ENCODE measurements at regions not wholly inside any gene's neighbourhood (a gene's known extent, or its start where the extent isn't known, plus 50 kb on each side); places are given as distances from the start of the nearest gene placed in this dataset.
"Not testable (repeated sequence)": the region's sequence is repeated elsewhere in the genome, so short reads cannot be mapped to it uniquely, and the experiment has no call there.

DNA sequence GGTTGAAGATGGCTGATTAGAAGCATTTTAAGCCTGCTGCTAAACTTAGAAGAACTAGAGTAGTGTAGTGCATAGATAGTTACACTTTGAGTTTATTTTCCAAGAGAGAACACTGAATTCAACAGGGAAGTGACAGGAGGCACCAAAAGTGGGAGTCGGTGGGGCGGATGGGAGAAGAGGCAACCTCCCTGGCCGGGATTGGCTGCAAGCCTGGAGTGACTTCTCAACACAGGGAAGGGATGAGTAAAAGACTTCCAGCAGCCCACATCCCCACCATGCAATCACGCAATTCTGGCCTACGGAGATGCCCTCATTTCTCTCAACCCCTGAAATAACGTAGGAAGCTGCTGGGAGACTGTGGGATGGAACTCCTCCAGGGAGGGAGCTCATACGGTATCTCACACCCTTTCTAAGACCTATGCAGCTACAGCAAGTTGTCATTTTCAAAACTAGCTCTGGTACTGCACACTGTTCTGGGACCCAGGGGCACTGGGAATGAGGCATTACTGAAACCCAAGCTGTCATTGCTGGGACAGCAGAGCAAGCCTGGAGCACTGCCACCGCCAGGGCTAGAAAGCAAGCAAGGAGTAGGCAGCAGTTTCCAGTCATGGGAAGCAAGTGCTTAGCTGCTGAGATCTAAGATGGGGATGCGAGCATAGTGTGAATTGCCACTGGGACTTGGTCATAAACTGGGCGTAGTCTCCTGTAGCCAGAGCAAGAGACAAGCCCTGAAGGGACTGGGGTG lies 331.6 kb upstream of the PTGER4 start:
- DNase-seq, result no peak

DNA sequence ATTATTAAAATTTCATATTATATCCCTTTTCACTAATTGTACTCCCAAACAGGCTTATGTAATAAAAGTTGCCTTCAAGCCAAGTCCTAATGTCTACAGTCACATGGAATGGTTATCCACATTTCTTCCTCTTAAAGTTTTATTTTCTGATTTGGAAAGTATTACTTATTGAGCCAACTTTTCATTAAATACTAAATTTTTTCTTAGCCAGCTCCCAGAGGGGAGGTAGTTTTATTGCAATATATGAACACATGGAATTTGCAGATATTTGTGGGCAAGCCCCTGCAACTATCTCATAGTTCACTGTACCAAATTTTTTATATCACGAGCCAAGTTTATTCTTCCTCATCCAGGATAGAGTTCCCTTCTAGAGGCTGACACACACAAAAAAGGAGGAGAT lies 332.8 kb upstream of the PTGER4 start:
- DNase-seq, result no peak

DNA sequence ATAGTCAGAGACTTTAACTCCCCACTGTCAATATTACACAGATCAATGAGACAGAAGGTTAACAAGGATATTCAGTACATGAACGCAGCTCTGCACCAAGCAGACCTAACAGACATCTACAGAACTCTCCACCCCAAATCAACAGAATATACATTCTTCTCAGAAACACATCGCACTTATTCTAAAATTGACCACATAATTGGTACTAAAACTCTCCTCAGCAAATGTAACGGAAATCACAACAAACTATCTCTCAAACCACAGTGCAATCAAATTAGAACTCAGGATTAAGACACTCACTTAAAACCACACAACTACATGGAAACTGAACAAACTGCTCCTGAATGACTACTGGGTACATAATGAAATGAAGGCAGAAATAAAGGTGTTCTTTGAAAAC lies 341.3 kb upstream of the PTGER4 start:
- not testable (repeated sequence) for DNase-seq

DNA sequence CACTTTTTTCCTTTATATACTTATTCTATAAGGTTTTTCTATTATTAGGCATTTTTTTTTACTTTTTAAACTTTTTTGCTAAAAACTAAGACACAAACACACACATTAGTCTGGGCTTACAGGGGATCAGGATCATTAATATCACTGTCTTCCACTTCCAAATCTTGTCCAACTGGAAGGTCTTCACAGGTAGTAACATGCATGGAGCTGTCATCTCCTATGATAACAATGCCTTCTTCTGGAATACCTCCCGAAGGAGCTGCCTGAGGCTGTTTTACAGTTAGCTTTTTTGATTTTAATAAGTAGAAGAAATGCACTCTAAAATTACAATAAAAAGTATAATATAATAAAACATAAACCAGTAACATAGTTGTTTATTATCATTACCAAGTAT lies 345.5 kb upstream of the PTGER4 start:
- no peak for DNase-seq

DNA sequence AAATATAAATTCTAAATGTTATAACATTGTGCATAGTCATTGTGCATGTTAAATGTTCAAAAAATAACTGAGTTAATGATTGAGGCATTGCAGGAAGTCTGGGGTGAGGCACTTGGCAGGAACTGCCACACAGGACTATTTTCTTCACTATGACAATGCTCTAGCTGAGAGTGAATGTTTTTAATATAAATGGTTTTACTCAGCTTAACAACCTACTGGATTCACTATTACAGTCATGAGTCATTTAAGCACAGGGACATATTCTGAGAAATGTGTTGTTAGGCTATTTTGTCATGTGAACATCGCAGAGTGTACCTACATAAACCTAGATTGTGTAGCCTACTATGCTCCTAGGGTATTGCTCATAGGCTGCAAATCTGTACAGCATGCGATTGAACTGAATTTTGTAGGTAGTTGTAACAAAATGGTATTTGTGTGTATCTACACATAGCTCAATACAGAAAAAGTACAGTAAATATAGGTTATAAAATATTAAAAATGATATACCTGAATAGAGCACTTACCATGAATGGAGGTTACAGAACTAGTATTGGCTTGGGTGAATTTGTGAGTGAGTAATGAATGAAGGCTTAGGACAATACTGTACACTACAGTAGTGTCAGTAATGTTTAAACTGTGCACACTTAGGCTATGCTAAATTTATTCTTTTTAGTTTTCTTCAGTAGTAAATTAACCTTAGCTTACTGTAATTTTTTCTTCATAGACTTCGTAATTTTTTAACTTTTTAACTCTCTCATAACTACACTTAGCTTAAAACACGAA lies 346.1 kb upstream of the PTGER4 start:
- no peak for DNase-seq

DNA sequence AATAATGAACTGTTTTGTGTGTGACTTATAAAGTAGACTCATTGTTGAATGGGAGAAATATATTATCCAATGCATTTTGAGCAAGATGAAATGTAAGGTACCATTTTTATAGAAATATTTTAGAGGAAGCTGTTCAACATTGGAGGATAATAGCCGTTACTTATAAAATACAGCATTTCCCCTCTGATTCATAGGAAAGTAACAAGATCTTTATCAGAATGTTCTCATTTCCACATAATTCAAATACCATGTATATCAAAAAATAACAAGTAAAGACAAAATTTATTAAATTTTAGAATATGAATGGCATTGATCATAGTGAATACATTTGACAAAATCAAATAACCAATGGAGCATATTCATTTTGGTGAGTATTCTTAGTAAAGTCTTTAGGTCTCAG lies 346.7 kb upstream of the PTGER4 start:
- no peak for DNase-seq

DNA sequence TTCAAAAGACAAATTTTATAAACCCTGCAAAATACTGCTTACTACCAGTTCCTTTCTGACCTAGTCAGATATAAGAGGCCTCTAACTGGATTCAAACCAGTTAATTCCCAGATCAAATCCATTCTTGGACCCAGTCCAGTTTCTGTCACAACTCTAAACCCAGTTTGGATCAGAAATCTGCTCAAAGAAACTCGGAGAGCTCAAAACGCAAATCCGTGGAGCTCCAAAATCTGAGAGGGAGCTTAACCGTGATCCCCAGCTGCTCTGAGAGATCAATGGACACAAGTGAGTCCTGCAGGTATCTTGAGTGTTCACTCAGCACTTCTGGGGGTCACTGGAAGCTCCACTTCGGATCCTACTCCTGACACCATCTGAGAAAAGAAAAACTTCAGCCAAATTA lies 348.1 kb upstream of the PTGER4 start:
- no peak for DNase-seq

DNA sequence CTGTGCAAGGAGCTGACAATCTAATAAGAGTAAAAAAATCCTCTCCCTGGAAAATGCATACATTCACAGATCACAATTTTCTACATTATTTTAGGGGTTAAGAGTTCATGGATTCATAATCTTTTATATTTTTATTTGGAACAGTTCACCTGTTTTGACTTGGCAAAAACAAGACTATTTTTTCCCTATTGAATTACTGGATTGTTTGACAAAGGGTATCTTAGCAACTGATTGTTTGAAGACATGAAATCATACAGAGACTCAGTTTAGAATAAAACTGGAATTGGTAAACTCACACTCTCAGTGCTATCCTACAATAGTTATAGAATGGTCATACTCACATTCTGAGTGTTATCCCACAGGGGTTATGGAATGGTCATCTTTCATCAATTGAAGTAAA lies 358.2 kb upstream of the PTGER4 start:
- DNase-seq, result no peak

DNA sequence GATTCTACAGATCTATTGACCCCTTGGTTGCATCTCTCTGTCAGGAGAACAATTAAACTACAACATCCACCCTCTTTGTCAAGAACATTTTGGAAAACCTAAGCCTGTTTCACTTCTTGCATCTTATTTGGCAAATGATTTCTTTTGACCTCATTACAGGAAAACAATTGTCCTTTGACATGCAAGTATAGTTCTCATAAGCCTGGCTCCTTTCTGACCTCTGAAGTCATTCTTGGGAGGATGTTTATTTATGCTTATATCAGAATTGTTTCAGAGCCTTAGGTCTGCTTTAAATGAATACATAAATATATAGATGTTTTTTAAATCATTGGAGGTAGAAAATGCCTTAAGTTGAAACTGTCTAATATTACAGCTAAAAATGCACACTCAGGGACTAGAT lies 361.3 kb upstream of the PTGER4 start:
- no peak for DNase-seq

DNA sequence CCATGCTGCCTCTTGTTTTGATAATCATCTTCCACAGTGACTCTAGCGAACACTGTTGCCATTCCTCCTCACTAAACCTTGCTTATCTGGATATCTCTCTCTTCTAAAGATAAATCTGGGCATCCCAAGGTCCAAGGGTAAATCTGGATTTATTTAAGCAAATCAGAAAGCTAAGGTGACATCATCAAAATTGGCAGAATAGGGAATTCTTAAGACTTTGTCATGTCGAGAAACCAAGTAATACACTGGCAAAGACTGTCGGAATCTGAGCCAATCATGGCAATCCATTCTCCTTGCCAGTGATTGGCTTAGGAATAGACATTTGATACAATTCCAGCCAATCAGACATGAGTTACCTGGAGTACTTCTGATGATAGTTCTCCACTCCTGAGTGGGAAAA lies 362.7 kb upstream of the PTGER4 start:
- no peak for DNase-seq

DNA sequence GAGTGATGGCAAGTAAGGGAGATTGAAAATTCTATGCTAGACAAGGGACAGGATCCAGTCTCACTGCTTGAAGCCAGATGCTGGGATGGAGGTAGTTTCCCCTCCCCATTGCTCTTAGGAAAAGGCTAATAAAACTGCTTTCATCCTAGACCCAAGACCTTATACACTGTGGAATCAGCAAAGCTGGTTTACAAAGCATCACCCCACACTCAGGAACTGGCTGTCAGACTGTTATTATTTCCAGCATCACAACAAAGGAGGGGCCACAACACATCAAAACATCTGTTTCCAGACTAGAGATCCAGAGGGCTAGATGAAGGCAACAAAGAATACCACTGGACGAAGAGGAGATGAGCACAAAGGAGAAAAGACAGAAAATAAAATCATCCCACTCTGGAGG lies 364.6 kb upstream of the PTGER4 start:
- DNase-seq, result no peak

DNA sequence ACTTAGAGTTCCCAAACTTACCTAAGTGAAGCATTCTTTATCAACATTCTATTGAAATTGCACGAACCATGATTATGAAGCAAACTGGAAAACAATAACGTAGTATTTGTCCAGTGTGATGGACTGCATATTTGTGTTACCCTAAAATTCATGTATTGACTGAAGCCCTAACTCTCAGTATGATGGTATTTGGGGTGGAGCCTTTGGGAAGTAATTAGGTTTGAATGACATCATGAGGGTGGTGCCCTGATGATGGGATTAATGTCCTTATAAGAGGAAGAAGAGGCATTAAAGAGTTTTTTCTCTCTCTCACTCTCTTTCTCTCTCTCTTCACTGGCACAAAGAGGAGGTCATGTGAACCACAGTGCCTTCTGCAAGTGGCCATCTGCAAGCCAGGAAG lies 365.4 kb upstream of the PTGER4 start:
- no peak for DNase-seq

DNA sequence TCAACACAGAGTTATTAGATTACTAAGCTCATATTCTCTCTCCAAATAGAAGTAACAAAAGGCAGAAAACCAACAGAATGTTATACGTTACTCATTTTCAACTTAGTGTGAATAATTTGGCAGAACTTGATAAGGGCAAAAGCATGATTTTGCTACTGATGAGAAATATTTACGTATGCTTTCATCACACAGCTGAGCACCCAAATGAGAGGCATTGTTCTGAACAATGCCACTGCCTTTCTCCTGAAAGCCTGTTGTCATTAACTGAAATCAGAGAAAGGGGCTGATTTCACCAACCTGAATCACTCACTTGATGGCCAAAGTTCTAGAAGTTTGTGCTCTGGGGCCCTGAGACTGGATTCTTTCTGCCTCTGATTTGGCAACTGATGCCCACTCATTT lies 367.5 kb upstream of the PTGER4 start:
- no peak for DNase-seq

DNA sequence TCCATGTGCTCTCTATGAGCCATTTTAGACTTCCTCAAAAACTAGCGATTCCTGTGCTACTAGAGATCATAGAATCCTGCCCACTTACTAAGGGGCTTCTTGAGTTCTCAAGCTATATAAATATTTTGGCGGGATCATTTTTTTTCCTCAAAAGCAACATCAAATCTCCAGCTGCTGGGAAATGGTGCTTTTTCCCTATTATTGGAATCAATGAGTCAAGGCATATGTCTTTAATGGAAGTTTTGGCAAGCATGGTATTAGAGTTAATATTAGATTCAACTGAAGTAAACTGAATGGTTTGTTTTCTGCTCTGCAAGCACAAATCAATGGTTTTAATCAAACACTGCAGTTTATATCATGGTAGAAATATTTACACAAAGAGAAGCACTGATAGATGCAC lies 369.9 kb upstream of the PTGER4 start:
- no peak for DNase-seq

DNA sequence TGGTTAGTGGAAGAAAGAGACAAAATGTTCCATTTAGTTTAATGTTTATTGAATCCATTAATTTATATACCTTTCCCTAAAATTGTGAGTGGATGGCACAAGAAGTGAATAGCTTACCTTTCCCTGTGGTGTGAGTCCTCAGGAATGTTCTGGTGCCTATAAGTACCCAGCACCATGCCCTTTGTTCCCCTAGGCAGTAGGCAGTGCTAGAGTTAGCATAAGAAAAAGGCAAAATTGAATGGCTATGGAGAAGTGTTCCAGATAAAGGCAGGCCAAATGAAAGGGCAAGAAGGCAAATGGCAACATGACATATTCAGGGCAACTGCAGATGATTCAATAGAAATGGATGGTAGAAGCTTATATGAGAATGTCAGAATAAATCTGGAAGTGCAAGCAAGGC lies 370.8 kb upstream of the PTGER4 start:
- no peak for DNase-seq

DNA sequence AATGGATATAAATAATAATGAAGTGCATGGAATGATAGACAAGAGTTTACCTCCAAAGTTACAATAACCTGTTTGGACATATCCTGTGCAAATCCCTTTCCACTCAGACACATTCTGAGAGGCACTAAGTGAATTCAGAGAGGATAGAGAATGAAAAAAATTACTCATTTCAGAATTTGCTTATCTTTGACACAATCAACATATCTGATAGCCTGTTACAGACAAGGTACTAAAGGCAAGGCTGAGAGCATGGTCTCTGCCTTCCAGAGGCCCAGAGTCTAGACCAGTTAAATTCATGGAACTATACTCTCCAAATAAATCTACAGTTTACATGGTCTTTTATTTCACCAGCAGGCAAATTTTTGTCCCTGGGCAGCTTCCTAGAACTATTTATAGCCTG lies 371.8 kb upstream of the PTGER4 start:
- no peak for DNase-seq

DNA sequence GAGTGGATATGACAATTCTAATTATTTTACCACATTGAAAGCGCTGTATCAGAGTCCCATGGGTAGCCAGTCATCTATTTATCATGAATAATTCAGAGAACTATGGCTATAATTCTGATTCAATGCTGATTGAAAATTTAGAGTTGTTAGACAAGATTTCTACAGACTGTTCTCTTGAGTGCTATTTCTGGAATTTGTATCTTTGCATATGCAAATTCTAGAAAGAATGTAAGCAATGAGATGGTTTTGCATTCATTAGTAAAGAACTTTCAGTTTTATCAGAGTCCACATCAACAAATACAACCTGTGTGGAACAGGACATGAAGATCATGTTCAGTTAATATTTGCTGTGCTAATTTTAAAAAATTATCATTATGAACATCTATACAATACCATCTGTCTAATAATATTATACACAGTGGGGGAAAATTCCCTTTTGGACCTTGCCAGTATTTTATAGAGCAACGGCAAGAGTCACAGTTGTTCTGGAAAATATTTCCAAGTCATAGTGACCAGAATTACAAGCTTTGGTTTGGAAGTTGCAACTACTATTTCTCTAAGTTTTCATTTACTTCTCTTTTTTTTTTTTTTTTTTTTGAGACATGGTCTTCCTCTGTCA lies 372.7 kb upstream of the PTGER4 start:
- DNase-seq, result no peak

DNA sequence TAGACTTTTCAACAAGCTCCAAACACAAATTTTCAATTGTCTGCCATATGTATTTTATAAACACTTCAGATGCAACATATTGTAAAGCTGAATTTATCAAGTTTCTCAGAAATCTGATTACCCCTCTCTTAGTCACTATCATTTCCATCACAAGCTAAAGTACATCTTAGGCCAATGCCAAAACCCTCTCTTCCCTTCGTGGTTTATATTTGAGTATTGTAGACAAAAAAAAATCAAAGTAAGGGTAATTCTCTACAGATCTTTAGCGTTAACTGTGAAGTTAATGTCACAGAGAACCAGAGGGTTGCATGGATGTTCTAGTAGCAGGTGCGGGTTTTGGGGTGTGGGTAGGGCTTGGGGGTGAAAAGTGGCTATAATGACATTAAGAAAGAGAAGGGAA lies 387.7 kb upstream of the PTGER4 start:
- no peak for DNase-seq

DNA sequence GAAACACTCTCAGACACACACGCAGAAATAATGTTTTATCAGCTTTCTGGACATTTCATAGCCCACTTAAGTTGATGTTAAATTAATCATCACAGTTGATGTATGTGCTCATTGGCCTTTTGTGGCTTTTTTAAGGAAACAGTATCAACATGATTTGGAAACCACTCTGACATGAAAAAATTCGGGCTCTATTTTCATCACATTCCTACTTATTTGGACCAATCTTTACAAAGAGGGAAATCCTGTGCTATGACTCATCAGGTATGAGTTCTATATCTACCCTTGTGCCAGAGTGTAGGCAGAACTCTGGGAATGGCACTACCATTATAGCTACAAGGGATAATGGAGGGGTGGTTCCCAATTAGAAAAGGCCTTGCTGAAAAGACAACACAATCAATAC lies 388.4 kb upstream of the PTGER4 start:
- DNase-seq, result no peak

DNA sequence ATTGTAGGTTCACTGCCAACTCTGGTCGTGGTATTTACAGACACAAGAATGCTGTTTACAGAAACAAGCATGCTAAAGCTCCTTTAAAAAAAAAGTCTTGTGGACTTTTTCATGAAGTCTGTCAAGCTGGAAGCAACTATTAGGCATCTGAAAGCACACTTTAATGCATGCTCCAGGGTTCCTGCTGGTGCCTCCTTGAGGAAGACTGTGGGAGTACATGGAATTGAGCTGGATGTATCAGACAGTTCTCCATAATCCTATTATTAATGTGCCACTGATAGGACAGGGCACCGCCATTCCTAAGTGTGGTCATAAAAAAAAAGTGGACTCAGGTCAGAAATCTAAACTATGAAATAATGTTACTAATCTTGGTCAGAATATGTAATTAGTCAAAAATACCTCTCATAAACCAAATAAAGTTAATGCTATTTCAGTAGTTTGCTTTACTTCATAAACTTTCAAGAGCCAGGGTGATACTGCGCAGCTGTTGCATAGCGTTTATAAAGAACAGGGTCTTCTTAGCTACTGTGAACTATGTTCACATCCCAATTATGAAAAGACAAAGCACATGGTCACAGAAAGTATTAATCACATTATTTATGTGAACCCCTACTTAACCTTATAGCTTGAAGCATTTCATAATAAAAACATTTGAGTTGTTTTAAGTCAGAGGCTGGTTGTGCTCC lies 390.8 kb upstream of the PTGER4 start:
- DNase-seq, result no peak

DNA sequence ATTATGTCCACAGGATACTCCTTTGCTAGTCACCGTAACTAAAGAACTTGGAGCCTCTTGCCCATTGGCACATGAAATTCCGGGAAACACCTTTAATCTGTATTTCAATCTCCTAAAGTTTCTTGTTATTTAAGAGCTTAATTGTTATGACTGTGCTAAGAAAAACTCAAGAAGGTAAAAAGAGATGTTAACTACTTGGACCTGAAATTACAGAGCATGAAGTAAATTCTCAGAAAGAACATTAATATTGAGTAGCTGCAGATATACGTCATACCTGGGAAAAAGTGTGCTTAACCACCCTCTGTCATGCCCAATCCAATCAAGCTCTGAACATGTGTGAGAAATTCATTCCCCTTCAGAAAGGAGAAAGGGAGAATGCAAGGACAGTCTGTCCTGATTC lies 394.9 kb upstream of the PTGER4 start:
- DNase-seq, result no peak

DNA sequence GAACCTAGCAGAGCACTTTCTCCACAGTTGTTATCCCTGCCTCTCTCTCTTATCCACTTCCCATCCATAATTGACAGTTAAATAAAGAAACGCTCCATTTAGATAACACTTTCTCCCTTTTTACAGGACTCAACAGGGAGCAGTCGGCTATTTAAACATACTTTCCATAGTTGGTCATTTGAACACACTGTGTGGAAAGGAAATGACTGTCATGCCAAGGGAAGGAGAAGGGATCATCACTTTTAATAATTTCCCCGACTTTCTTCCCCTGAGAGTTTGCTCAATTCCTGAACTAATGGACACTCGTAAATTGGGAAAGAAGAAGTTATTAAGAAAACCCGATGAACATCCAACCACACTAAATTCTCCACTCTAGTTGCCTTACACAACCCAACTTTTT lies 400.8 kb upstream of the PTGER4 start:
- no peak for DNase-seq

DNA sequence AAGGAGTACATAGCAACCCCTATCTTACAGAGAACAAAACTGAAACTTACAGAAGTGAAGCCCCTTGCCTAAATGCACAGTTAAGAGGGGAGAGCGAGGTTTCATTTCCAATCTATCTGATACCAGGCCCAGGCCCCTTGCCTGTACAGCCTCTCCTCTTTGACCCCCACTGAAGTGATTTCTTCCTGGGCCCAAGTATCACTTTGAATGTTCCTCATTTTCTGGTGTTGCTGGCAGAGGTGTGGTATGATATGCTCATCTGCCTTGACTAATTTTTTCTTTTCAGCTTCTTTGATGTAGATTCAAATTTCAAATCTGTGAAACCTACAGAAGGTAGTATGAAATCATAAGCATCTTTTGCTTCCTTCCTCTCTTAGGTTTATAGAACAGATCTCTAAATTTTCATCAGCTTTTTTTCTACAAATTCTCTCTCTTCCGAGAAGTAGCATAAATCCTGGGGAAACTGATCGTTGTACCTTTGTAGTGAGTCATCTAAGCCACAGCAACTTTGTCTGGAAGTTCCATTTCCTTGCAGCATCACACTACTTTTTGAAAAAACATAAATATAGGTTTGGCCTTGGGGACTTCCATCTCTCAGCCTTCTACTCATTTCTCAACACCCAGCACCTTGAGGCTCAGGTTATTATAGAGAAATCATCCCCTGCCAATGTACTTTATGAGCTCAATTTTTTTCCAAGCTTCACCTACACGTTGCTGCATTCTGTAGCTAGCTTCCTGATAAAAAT lies 402.4 kb upstream of the PTGER4 start:
- DNase-seq, result no peak
